HG03025 (cell line): ENCODE measurements at regions not wholly inside any gene's neighbourhood (a gene's known extent, or its start where the extent isn't known, plus 50 kb on each side); places are given as distances from the start of the nearest gene placed in this dataset.

ENCODE experiments used
- ATAC-seq: cut with Tn5 transposase; IDR thresholded peaks from one replicate; pipeline ENCODE4 v1.9.1; 2021; ENCODE audit warnings: mild to moderate bottlenecking, moderate library complexity; ENCODE audit not compliant: unreplicated experiment, low FRiP score

GRCh38 chr3:111338059-111338698, 203.8 kb upstream of the CD96 start:
- no peak for ATAC-seq

GRCh38 chr3:111339017-111339416, 203.0 kb upstream of the CD96 start:
- ATAC-seq = no peak

- no peak for ATAC-seq
These were observed 190.7 kb upstream of the CD96 start for GRCh38 chr3:111351334-111351733.

- no peak for ATAC-seq
These were observed 189.4 kb upstream of the CD96 start for GRCh38 chr3:111352585-111352984.

- ATAC-seq = no peak
These were observed 182.6 kb upstream of the CD96 start for GRCh38 chr3:111359261-111360030.

GRCh38 chr3:111362381-111363009, 179.5 kb upstream of the CD96 start:
- no peak for ATAC-seq

- ATAC-seq = no peak
These were observed 175.5 kb upstream of the CD96 start for GRCh38 chr3:111366515-111366914.

GRCh38 chr3:111368056-111368455, 173.9 kb upstream of the CD96 start:
- ATAC-seq = no peak

GRCh38 chr3:111369958-111370357, 172.0 kb upstream of the CD96 start:
- ATAC-seq = no peak

- ATAC-seq = no peak
These were observed 168.8 kb upstream of the CD96 start for GRCh38 chr3:111373239-111373638.

- ATAC-seq = no peak
These were observed 168.1 kb upstream of the CD96 start for GRCh38 chr3:111373861-111374260.

GRCh38 chr3:111385971-111386495, 156.0 kb upstream of the CD96 start:
- no peak for ATAC-seq

- ATAC-seq = no peak
These were observed 149.1 kb upstream of the CD96 start for GRCh38 chr3:111392894-111393398.

- no peak for ATAC-seq
These were observed 129.3 kb upstream of the CD96 start for GRCh38 chr3:111412656-111413055.

- no peak for ATAC-seq
These were observed 127.5 kb upstream of the CD96 start for GRCh38 chr3:111414531-111414930.

GRCh38 chr3:111415018-111415417, 127.0 kb upstream of the CD96 start:
- no peak for ATAC-seq

- no peak for ATAC-seq
These were observed 123.6 kb upstream of the CD96 start for GRCh38 chr3:111418391-111418790.

- ATAC-seq = no peak
These were observed 113.7 kb upstream of the CD96 start for GRCh38 chr3:111428301-111428700.

GRCh38 chr3:111434941-111435622, 106.9 kb upstream of the CD96 start:
- ATAC-seq = no peak

- ATAC-seq = no peak
These were observed 103.7 kb upstream of the CD96 start for GRCh38 chr3:111438283-111438682.

GRCh38 chr3:111454551-111454950, 87.4 kb upstream of the CD96 start:
- no peak for ATAC-seq
